ENCODE measurements at regions not wholly inside any gene's neighbourhood (a gene's known extent, or its start where the extent isn't known, plus 50 kb on each side); places are given as distances from the start of the nearest gene placed in this dataset.
"Not testable (repeated sequence)": the region's sequence is repeated elsewhere in the genome, so short reads cannot be mapped to it uniquely, and the experiment has no call there.

- DNase-seq, result no peak
Observed at GRCh38 chr14:106109337-106109736, 583.0 kb downstream of the TMEM121 start.

- DNase-seq, result no peak
Observed at GRCh38 chr14:106115401-106115800, 589.0 kb downstream of the TMEM121 start.

GRCh38 chr14:106116339-106116930, 590.1 kb downstream of the TMEM121 start:
- not testable (repeated sequence) for DNase-seq

GRCh38 chr14:106120101-106120500, 593.7 kb downstream of the TMEM121 start:
- DNase-seq, result no peak

- DNase-seq, result peak; percentile 66
Observed at GRCh38 chr14:106129274-106129673, 602.9 kb downstream of the TMEM121 start.

GRCh38 chr14:106129904-106130661, 603.7 kb downstream of the TMEM121 start:
- not testable (repeated sequence) for DNase-seq

- DNase-seq, result not testable (repeated sequence)
Observed at GRCh38 chr14:106133126-106133525, 606.7 kb downstream of the TMEM121 start.

GRCh38 chr14:106134886-106135285, 608.5 kb downstream of the TMEM121 start:
- no peak for DNase-seq

- DNase-seq, result peak; percentile 91
Observed at GRCh38 chr14:106141242-106142220, 615.1 kb downstream of the TMEM121 start.

GRCh38 chr14:106145731-106146130, 619.3 kb downstream of the TMEM121 start:
- not testable (repeated sequence) for DNase-seq

- DNase-seq, result peak; percentile 99
Observed at GRCh38 chr14:106153362-106153955, 627.1 kb downstream of the TMEM121 start.

GRCh38 chr14:106163316-106163715, 636.9 kb downstream of the TMEM121 start:
- no peak for DNase-seq

- DNase-seq, result not testable (repeated sequence)
Observed at GRCh38 chr14:106163812-106164211, 637.4 kb downstream of the TMEM121 start.

- DNase-seq, result no peak
Observed at GRCh38 chr14:106166232-106166631, 639.8 kb downstream of the TMEM121 start.

GRCh38 chr14:106166650-106167204, 640.3 kb downstream of the TMEM121 start:
- DNase-seq, result no peak

- peak; percentile 96 for DNase-seq
Observed at GRCh38 chr14:106170163-106170658, 643.8 kb downstream of the TMEM121 start.

GRCh38 chr14:106174206-106174605, 647.8 kb downstream of the TMEM121 start:
- no peak for DNase-seq

- DNase-seq, result not testable (repeated sequence)
Observed at GRCh38 chr14:106177266-106178246, 651.2 kb downstream of the TMEM121 start.

GRCh38 chr14:106179761-106180160, 653.4 kb downstream of the TMEM121 start:
- no peak for DNase-seq

GRCh38 chr14:106184771-106185170, 658.4 kb downstream of the TMEM121 start:
- peak; percentile 71 for DNase-seq

All from activated CD8-positive, alpha-beta memory T cell treated with anti-CD3 and anti-CD28 coated beads, Interleukin-2, amount 50 U/mL, for 48 hours (primary cell).